ENCODE measurements at regions not wholly inside any gene's neighbourhood (a gene's known extent, or its start where the extent isn't known, plus 50 kb on each side); places are given as distances from the start of the nearest gene placed in this dataset.
"Not testable (repeated sequence)": the region's sequence is repeated elsewhere in the genome, so short reads cannot be mapped to it uniquely, and the experiment has no call there.

DNA sequence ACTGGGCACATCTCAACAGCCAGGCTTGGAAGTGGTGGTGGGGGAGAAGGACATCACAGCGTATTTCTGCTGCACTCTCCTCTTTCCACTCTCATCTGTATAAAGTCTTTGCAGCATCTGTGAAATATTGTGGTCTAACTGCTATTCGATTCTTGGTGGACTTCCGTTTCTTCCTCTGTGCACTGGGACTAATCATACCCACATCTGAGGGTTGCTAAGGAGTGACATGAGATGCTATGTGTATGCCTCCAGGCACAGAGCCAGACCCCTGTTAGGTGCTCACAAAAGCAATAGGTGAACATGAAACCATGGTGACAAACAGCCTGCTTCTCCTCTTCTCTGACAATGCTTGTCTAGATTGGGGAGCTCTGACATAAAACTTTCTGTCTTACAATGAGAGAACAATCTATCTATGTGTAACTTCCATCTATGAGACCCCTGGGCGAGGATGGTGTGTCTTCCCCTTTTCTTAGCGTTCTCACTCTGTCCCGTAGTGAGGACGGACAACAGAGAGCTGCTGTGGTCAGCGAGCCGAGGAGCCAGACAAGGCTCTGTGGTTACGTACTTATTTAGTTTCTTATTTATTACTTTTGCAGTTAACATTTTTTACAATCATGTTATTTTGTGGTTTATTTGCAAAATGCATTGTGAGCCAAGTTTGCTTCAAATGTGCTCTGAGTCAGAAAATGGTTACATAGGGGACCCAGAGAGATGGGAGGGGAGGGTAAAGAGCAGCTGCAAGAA lies 196.7 kb upstream of the TPRG1 start:
- no peak for FAIRE-seq

GRCh38 chr3:188975600-188976314 lies 196.0 kb upstream of the TPRG1 start:
- no peak for FAIRE-seq

- no peak for FAIRE-seq
Measured at GRCh38 chr3:188976407-188976806, 195.4 kb upstream of the TPRG1 start.

- FAIRE-seq: no peak
Measured at GRCh38 chr3:188978421-188979171, 193.2 kb upstream of the TPRG1 start.

GRCh38 chr3:188979248-188979647 lies 192.5 kb upstream of the TPRG1 start:
- FAIRE-seq: no peak

GRCh38 chr3:188979669-188980310 lies 192.0 kb upstream of the TPRG1 start:
- FAIRE-seq: no peak

- FAIRE-seq: no peak
Measured at GRCh38 chr3:188993181-188993580, 178.6 kb upstream of the TPRG1 start.

DNA sequence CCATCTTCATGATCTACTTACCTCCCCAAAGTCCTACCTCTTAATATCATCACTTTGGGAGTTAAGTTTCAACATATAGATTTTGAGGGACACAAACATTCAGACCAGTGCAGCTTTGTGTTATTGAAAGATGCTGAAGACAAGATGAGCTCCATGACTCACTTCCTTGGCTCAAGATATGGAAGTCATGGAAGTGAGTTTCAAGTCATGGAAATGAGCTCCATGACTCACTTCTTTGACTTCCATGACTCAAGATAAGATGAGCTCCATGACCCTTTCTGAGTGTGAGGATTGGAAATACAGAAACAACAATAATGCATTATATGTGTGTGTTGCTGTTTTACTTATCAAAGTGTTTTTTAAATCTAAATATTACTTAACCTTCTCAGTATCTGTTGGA lies 170.2 kb upstream of the TPRG1 start:
- FAIRE-seq: no peak

DNA sequence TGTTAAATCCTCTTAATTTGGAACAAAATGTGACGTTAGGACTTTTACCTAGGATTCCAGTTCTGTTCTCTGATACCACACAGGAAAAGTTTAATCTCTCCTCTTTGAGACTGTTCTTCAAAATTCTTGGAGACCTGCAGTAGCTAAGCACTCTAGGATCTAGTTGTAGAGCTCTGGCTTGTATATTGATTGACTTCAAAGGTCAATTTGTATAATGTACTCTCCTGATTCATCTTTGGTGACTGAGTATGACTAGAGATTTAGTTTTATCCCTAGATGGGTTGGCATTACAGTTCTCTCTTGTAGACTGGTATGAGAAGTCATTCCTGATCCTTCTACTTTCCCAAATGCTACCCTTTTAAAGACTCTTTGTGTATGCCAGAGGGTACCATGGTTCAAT lies 168.4 kb upstream of the TPRG1 start:
- no peak for FAIRE-seq

DNA sequence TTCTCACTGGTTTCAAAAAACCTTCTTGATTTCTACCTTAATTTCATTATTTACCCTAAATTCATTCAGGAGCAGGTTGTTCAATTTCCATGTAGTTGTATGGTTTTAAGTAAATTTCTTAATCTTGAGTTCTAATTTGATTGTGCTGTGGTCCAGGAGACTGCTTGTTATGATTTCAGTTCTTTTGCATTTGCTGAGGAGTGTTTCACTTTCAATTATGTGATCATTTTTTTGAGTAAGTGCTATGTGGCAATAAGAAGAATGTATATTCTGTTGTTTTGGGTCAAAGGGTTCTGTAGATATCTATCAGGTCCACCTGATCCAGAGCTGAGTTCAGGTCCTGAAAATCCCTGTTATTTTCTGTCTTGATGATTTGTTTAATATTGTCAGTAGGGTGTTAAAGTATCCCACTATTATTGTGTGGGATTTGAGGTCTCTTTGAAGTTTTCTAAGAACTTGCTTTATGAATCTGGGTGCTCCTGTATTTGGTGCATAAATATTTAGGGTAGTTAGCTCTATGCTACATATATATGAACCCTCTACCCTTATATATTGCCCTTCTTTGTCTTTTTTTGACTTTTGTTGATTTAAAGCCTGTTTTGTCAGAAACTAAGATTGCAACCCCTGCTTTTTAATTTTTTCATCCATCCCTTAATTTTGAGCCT lies 158.4 kb upstream of the TPRG1 start:
- no peak for FAIRE-seq

DNA sequence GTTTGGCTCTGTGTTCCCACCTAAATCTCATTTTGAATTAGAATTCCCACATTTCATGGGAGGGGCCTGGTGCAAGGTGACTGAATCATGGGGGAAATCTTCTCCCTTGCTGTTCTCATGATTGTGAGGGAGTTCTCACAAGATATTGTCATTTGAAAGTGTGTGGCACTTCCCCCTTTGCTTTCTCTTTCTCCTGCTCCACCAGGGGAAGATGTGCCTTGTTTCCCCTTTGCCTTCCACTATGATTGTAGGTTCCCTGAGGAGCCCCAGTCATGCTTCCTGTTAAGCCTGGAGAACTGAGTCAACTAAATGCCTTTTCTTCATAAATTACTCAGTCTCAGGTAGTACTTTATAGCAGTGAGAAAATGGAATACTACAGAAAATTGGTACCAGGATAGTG lies 157.2 kb upstream of the TPRG1 start:
- no peak for FAIRE-seq

DNA sequence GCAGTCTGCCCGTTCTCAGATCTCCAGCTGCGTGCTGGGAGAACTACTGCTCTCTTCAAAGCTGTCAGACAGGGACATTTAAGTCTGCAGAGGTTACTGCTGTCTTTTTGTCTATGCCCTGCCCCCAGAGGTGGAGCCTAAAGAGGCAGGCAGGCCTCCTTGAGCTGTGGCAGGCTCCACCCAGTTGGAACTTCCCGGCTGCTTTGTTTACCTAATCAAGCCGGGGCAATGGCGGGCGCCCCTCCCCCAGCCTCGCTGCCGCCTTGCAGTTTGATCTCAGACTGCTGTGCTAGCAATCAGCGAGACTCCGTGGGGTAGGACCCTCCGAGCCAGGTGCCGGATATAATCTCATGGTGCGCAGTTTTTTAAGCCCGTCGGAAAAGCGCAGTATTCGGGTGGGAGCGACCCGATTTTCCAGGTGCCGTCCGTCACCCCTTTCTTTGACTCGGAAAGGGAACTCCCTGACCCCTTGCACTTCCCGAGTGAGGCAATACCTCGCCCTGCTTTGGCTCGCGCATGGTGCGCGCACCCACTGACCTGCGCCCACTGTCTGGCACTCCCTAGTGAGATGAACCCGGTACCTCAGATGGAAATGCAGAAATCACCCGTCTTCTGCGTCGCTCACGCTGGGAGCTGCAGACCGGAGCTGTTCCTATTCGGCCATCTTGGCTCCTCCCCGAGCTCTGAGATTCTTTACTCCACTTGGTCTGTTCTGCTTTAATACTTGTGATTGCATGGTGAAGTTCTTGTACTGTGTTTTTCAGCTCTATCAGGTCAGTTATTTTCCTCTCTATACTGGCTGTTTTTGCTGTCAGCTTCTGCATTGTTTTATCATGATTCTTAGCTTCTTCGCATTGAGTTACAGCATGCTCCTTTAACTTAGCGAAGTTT lies 148.9 kb upstream of the TPRG1 start:
- not testable (repeated sequence) for FAIRE-seq

- no peak for FAIRE-seq
Measured at GRCh38 chr3:189025866-189026265, 145.9 kb upstream of the TPRG1 start.

DNA sequence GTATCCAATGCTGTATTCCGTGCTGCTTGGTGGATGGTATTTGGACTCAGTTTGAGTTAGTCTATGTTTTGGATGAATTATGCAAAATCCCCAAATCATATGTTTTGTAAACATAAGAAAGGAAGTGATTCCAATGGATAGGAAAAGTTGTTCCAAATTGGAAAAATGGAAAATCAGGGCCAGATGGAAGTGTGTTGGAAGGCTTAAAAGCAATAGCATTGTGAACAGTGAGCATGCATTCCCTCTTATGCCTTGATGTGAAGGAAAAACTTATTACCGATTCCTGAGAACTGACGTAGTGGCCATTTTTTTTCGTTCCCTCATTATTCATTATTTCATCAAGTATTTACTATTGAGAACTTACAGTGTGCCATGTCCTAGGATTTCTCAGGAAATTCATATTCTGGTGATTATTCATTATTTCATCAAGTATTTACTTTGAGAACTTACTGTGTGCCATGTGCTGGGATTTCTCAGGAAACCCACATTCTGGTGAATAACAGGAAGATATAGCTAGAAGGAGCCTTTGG lies 144.1 kb upstream of the TPRG1 start:
- FAIRE-seq: no peak

GRCh38 chr3:189038773-189039745 lies 132.7 kb upstream of the TPRG1 start:
- no peak for FAIRE-seq

DNA sequence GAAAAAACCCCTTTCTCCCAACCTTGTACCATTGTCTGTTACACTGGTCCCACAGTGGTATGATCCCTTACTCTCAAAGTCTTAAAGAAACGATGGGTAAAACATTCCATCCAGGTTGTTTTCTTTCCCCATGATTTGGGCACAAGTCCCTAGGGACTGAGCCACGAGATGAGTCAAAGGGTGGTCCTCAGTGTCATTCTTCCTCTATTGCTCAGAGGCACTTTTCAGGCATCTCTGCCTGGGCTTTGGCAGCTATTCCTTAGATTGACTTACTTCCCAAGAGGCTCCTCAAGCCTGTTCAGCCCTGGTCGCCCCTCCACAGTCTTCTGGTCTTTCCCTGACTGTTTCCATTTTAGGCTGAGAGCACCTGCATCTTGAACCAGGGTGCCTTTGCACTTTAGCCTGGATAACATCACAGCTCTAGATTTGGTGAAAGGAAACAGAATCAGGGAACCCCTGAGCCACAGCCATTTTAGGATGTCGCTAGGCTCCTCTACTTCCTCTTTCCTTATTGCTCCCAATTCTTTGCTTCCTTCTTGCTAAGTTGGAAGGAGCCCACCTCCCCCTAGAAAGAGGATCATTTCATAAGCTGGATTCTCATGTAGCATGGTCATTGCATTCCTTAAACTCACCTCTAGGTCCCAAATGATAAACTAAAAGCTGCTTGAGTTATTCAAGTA lies 131.0 kb upstream of the TPRG1 start:
- no peak for FAIRE-seq

DNA sequence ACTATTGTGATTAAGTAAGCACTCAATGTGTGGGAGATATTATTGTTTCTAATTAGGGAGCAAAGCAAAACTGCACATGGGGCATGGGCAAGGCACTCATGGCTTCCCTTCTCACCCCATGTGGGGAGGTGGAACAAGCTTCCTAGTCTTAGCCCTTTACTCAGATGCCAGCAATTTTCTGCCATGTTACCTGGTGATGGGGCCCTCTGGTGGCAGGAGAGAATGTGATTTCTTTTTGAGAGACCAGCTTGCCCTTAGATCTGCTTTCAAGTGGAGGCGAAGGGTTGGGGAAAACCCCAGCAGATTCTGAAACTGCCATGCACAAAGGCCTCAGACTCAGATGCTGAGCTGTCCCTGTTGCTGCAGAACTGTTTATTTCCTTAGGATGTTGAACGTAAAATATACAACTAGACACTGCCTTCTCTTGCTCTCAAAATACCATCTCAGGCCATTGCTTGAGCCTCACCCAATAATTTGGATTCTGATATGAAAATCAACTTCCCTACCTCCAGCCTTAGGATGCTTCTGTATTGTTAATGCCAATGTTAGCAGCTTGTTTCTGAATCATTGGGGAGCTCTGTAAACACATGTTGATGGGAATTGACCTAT lies 130.2 kb upstream of the TPRG1 start:
- FAIRE-seq: no peak

DNA sequence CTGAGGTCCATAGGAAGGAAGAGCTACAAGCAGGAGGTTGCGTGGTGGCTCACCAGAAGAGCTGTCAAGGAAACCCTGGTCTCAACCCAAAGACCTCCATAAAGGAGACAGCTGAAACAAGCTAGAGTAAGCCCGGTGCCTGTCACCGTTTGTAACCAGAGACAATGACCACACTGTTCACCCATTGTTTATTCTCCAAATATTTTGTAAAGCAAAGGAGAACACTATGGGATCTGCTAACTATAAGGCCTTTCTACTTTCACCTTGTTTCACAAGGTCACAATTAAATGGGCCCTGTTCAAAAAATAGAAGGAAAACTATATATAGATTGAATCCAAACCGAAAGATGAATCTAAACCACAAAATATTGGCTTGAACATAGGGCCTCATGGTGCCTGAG lies 128.9 kb upstream of the TPRG1 start:
- FAIRE-seq: no peak

Measured in G401.6 (cell line).